ENCODE measurements at regions not wholly inside any gene's neighbourhood (a gene's known extent, or its start where the extent isn't known, plus 50 kb on each side); places are given as distances from the start of the nearest gene placed in this dataset.

- peak; percentile 42 for DNase-seq
Observed at GRCh38 chr4:33060674-33061542, 2340.7 kb downstream of the PCDH7 start.

- DNase-seq = no peak
Observed at GRCh38 chr4:33061727-33062126, 2341.6 kb downstream of the PCDH7 start.

- DNase-seq = no peak
Observed at GRCh38 chr4:33062155-33062806, 2342.1 kb downstream of the PCDH7 start.

- DNase-seq = no peak
Observed at GRCh38 chr4:33063241-33063640, 2343.1 kb downstream of the PCDH7 start.

GRCh38 chr4:33064238-33064637 is 2344.1 kb downstream of the PCDH7 start:
- DNase-seq = no peak

GRCh38 chr4:33065749-33066148 is 2345.6 kb downstream of the PCDH7 start:
- DNase-seq = no peak

- DNase-seq = no peak
Observed at GRCh38 chr4:33067221-33067620, 2347.1 kb downstream of the PCDH7 start.

GRCh38 chr4:33068539-33068938 is 2348.4 kb downstream of the PCDH7 start:
- no peak for DNase-seq

GRCh38 chr4:33071535-33071934 is 2351.4 kb downstream of the PCDH7 start:
- DNase-seq = no peak

GRCh38 chr4:33072298-33073089 is 2352.3 kb downstream of the PCDH7 start:
- no peak for DNase-seq

GRCh38 chr4:33073811-33074210 is 2353.6 kb downstream of the PCDH7 start:
- no peak for DNase-seq

GRCh38 chr4:33078145-33078544 is 2358.0 kb downstream of the PCDH7 start:
- no peak for DNase-seq

- DNase-seq = no peak
Observed at GRCh38 chr4:33080275-33080674, 2360.1 kb downstream of the PCDH7 start.

- DNase-seq = no peak
Observed at GRCh38 chr4:33085709-33086108, 2365.5 kb downstream of the PCDH7 start.

- no peak for DNase-seq
Observed at GRCh38 chr4:33086331-33086925, 2366.3 kb downstream of the PCDH7 start.

GRCh38 chr4:33088713-33089112 is 2368.5 kb downstream of the PCDH7 start:
- DNase-seq = no peak

- DNase-seq = no peak
Observed at GRCh38 chr4:33090910-33091309, 2370.7 kb downstream of the PCDH7 start.

GRCh38 chr4:33091961-33092360 is 2371.8 kb downstream of the PCDH7 start:
- no peak for DNase-seq

GRCh38 chr4:33104273-33104672 is 2384.1 kb downstream of the PCDH7 start:
- DNase-seq = no peak

- DNase-seq = no peak
Observed at GRCh38 chr4:33107814-33108213, 2387.6 kb downstream of the PCDH7 start.

GRCh38 chr4:33111117-33111516 is 2390.9 kb downstream of the PCDH7 start:
- no peak for DNase-seq

- DNase-seq = no peak
Observed at GRCh38 chr4:33116871-33117270, 2396.7 kb downstream of the PCDH7 start.

- no peak for DNase-seq
Observed at GRCh38 chr4:33126002-33126401, 2405.8 kb downstream of the PCDH7 start.

All from left hindlimb (tissue), 1 donor.